DND-41 (cell line): ENCODE measurements at regions not wholly inside any gene's neighbourhood (a gene's known extent, or its start where the extent isn't known, plus 50 kb on each side); places are given as distances from the start of the nearest gene placed in this dataset.

Experiments used
- EZH2 ChIP-seq: IDR thresholded peaks from 3 replicates; pipeline ENCODE4 v1.6.1; 2012; ENCODE audit warnings: borderline replicate concordance, low read depth, mild to moderate bottlenecking, moderate library complexity, low read length, inconsistent platforms; ENCODE audit not compliant: severe bottlenecking
- TF ChIP-seq, protein P1 (sequence below): IDR thresholded peaks from 2 replicates; pipeline ENCODE4 v1.5.1; 2012; ENCODE audit warnings: borderline replicate concordance, low read length, moderate library complexity, mild to moderate bottlenecking; ENCODE audit not compliant: poor library complexity, severe bottlenecking; ENCODE audit errors: extremely low read depth

- TF ChIP-seq, protein P1, sequence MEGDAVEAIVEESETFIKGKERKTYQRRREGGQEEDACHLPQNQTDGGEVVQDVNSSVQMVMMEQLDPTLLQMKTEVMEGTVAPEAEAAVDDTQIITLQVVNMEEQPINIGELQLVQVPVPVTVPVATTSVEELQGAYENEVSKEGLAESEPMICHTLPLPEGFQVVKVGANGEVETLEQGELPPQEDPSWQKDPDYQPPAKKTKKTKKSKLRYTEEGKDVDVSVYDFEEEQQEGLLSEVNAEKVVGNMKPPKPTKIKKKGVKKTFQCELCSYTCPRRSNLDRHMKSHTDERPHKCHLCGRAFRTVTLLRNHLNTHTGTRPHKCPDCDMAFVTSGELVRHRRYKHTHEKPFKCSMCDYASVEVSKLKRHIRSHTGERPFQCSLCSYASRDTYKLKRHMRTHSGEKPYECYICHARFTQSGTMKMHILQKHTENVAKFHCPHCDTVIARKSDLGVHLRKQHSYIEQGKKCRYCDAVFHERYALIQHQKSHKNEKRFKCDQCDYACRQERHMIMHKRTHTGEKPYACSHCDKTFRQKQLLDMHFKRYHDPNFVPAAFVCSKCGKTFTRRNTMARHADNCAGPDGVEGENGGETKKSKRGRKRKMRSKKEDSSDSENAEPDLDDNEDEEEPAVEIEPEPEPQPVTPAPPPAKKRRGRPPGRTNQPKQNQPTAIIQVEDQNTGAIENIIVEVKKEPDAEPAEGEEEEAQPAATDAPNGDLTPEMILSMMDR: no peak
- no peak for TF ChIP-seq EZH2
Observed at GRCh38 chr1:177869586-177869985, 100.3 kb downstream of the SEC16B start.
